Endothelial cell of umbilical vein (primary cell): ENCODE measurements at regions not wholly inside any gene's neighbourhood (a gene's known extent, or its start where the extent isn't known, plus 50 kb on each side); places are given as distances from the start of the nearest gene placed in this dataset.

Experiments
- BruUV-seq: library from RNA; stranded (reverse); fragments of 400-500 nt; replicated peaks from 2 replicates; lab custom pipeline; 2021; lab: Mats Ljungman, UMichigan
- CTCF ChIA-PET: fragments of 300-600, 350-600 bp; sonication (Branson Sonifier 250); formaldehyde crosslinking; loops from one replicate; lab custom pipeline; 2021; ENCODE audit warnings: antibody characterized with exemption, inconsistent platforms; lab: Charles Lee
- POLR2A ChIA-PET: fragments of 300-600, 350-600 bp; sonication (Branson Sonifier 250); formaldehyde crosslinking; loops from one replicate; lab custom pipeline; 2021; ENCODE audit warnings: antibody characterized with exemption, inconsistent platforms; lab: Charles Lee
- DNase-seq: peaks from one replicate; pipeline ENCODE4 v3.0.0-alpha.2; 2011; ENCODE audit warnings: low read depth, low spot score
- FAIRE-seq: peaks from 2 replicates; lab custom pipeline; 2011; peaks lifted over from hg19 to GRCh38; lab: Jason Lieb, UNC
- H2AFZ ChIP-seq: 2 replicates; pipeline ENCODE4 v1.6.0; 2012; ENCODE audit warnings: low read depth, low read length, control low read depth, inconsistent platforms
- H3K27ac ChIP-seq: 2 replicates; pipeline ENCODE4 v1.5.1; 2011; ENCODE audit warnings: low read depth, mild to moderate bottlenecking, control low read depth, low read length, moderate library complexity; ENCODE audit not compliant: insufficient read depth
- H3K27me3 ChIP-seq, 2 experiments: 2 replicates each; pipeline versions ENCODE4 v1.6.0 to v1.6.1; 2011; ENCODE audit warnings: low read length in 2 of 2, mixed read lengths in 1 of 2; ENCODE audit not compliant: control insufficient read depth in 2 of 2, insufficient read depth in 2 of 2
- H3K36me3 ChIP-seq, 2 experiments: 2 replicates in 1 of 2; 3 replicates in 1 of 2; pipeline ENCODE4 v1.5.1; 2011; ENCODE audit warnings: low read length in 2 of 2, mild to moderate bottlenecking in 1 of 2, moderate library complexity in 1 of 2; ENCODE audit not compliant: control insufficient read depth in 2 of 2, insufficient read depth in 2 of 2; ENCODE audit errors: extremely low read depth in 1 of 2
- H3K4me1 ChIP-seq: 3 replicates; pipeline ENCODE4 v1.5.1; 2011; ENCODE audit warnings: mild to moderate bottlenecking, low read length; ENCODE audit not compliant: control insufficient read depth, insufficient read depth; ENCODE audit errors: extremely low read depth
- H3K4me2 ChIP-seq: 2 replicates; pipeline ENCODE4 v1.6.1; 2011; ENCODE audit warnings: low read length, control low read depth, mixed read lengths; ENCODE audit not compliant: insufficient read depth
- H3K4me3 ChIP-seq, 3 experiments: fragments of 200-600 bp in 1 of 3; sonication (generic), shearing (Covaris generic) in 1 of 3; replicated peaks in 1 of 3; 2 replicates each; pipeline ENCODE4 v1.5.1; 2011 to 2016; ENCODE audit warnings: control low read depth in 3 of 3, low read length in 3 of 3, mild to moderate bottlenecking in 2 of 3, inconsistent platforms in 1 of 3, low read depth in 1 of 3, moderate library complexity in 1 of 3; ENCODE audit not compliant: insufficient read depth in 1 of 3
- H3K79me2 ChIP-seq: 2 replicates; pipeline ENCODE4 v1.6.0; 2012; ENCODE audit warnings: low read length, inconsistent platforms; ENCODE audit not compliant: control insufficient read depth, insufficient read depth
- H3K9ac ChIP-seq: replicated peaks from 2 replicates; pipeline ENCODE3; 2011; ENCODE audit warnings: low read length, control low read depth; ENCODE audit not compliant: insufficient read depth; ENCODE audit errors: extremely low read depth
- H3K9me1 ChIP-seq: replicated peaks from 3 replicates; pipeline ENCODE4 v1.6.0; 2011; ENCODE audit warnings: mild to moderate bottlenecking, low read length; ENCODE audit not compliant: control insufficient read depth, insufficient read depth; ENCODE audit errors: extremely low read depth
- H3K9me3 ChIP-seq: replicated peaks from 2 replicates; pipeline ENCODE4 v1.5.1; 2012; ENCODE audit warnings: low read length, inconsistent platforms; ENCODE audit not compliant: control insufficient read depth, insufficient read depth
- H4K20me1 ChIP-seq: replicated peaks from 2 replicates; pipeline ENCODE3; 2011; ENCODE audit warnings: mild to moderate bottlenecking, low read length; ENCODE audit not compliant: control insufficient read depth, insufficient read depth; ENCODE audit errors: extremely low read depth
- EZH2 ChIP-seq: IDR thresholded peaks from 2 replicates; pipeline ENCODE4 v1.6.1; 2012; ENCODE audit warnings: borderline replicate concordance, low read depth, mild to moderate bottlenecking, moderate library complexity, low read length, inconsistent platforms; ENCODE audit not compliant: severe bottlenecking
- FOS ChIP-seq: IDR thresholded peaks from 2 replicates; pipeline ENCODE4 v1.6.1; 2011; ENCODE audit warnings: mild to moderate bottlenecking, low read length, moderate library complexity, borderline replicate concordance; ENCODE audit not compliant: insufficient read depth
- GATA2 ChIP-seq: IDR thresholded peaks from 2 replicates; pipeline ENCODE4 v1.7.0; 2011; ENCODE audit warnings: low read depth, mild to moderate bottlenecking, moderate library complexity, mixed read lengths, low read length; ENCODE audit not compliant: insufficient read length, insufficient read depth
- JUN ChIP-seq: IDR thresholded peaks from 2 replicates; pipeline ENCODE4 v1.6.1; 2011; ENCODE audit warnings: borderline replicate concordance, low read depth; ENCODE audit not compliant: insufficient read length, insufficient read depth
- MYC ChIP-seq: IDR thresholded peaks from one replicate; pipeline ENCODE4 v1.6.1; 2011; ENCODE audit warnings: mild to moderate bottlenecking, low read depth, low read length
- POLR2A ChIP-seq: IDR thresholded peaks from 2 replicates; pipeline ENCODE4 v1.6.1; 2012; ENCODE audit warnings: low read depth, mild to moderate bottlenecking, control low read depth, low read length
- POLR2AphosphoS5 ChIP-seq: IDR thresholded peaks from 2 replicates; pipeline ENCODE4 v1.6.1; 2012; ENCODE audit warnings: low read depth, mild to moderate bottlenecking, control low read depth, low read length, moderate library complexity; ENCODE audit not compliant: insufficient read depth
- dilution Hi-C: fragments of 300-500 bp; cut with MboI; formaldehyde crosslinking; loops from one replicate; pipeline ENCODE4 v1.15.0; 2019; ENCODE audit warnings: low sequenced_read_pairs; ENCODE audit not compliant: extremely low pct_ligation_motif_present
- intact Hi-C: fragments of 100-400 bp; cut with micrococcal nuclease; formaldehyde crosslinking; loops from one replicate; pipeline ENCODE4 v1.10.0; 2022
- TF ChIP-seq, protein P1 (sequence below), 2 donors: IDR thresholded peaks; 1 replicate in 1 of 2; 2 replicates in 1 of 2; pipeline ENCODE4 v1.5.1; 2011; ENCODE audit warnings: low read length in 2 of 2, mild to moderate bottlenecking in 2 of 2, moderate library complexity in 2 of 2, control low read depth in 1 of 2, inconsistent platforms in 1 of 2, low read depth in 1 of 2; ENCODE audit not compliant: insufficient read depth in 1 of 2; ENCODE audit errors: extremely low read depth in 1 of 2
- TF ChIP-seq, protein P2 (sequence below): IDR thresholded peaks from 2 replicates; pipeline ENCODE4 v1.6.1; 2011; ENCODE audit not compliant: insufficient read depth, insufficient read length

DNA sequence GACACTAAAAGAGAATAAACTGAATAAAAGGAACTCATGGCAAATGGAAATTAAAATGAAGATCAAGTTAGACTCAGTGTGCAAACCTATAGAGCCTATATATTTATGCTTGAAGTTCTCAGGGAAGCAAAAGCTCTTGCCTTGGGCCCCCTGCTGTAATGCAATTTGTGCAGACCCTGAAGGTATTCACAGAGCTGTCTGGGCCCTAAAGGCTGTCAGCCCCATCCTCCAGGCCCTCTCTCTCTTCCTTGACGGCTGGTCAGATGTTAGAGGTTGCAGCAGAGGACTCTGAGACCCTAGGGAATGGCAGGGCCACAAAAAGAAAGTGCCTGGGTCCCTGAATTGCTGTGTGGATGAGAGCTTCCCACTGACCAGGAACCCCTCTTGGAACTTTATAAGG is 283.9 kb upstream of the TUT7 start:
- no peak overlapping the region for H3K4me3 ChIP-seq
- FAIRE-seq: no peak
- BruUV-seq: no TSS peak
- dilution Hi-C loops (no loop called here), intact Hi-C loops (loop anchor here (2.0 kb wide), 1 partner anchor 687 kb away; no protein-coding TSS in a partner anchor)
- no peaks in the 10 kb centered on the region for H4K20me1 ChIP-seq
- H3K9me1 ChIP-seq: no peaks in the 10 kb centered on the region
- no peaks in the 10 kb centered on the region for H3K27me3 ChIP-seq
- DNase-seq: no peak
- POLR2A ChIA-PET: no interaction called here
- TF ChIP-seq EZH2 (no peak), GATA2 (no peak), POLR2AphosphoS5 (no peak), JUN (no peak), FOS (no peak), POLR2A (no peak), MYC (no peak)
- TF ChIP-seq, protein P1, sequence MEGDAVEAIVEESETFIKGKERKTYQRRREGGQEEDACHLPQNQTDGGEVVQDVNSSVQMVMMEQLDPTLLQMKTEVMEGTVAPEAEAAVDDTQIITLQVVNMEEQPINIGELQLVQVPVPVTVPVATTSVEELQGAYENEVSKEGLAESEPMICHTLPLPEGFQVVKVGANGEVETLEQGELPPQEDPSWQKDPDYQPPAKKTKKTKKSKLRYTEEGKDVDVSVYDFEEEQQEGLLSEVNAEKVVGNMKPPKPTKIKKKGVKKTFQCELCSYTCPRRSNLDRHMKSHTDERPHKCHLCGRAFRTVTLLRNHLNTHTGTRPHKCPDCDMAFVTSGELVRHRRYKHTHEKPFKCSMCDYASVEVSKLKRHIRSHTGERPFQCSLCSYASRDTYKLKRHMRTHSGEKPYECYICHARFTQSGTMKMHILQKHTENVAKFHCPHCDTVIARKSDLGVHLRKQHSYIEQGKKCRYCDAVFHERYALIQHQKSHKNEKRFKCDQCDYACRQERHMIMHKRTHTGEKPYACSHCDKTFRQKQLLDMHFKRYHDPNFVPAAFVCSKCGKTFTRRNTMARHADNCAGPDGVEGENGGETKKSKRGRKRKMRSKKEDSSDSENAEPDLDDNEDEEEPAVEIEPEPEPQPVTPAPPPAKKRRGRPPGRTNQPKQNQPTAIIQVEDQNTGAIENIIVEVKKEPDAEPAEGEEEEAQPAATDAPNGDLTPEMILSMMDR (IDR thresholded peaks at IDR 0.05; ENCODE audit: extremely low read depth in 1 of 2, insufficient read depth in 1 of 2, low read depth in 1 of 2, low read length in 2 of 2): no peak
- TF ChIP-seq, protein P2, sequence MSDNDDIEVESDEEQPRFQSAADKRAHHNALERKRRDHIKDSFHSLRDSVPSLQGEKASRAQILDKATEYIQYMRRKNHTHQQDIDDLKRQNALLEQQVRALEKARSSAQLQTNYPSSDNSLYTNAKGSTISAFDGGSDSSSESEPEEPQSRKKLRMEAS: no peak
- H3K79me2 ChIP-seq: no peaks in the 10 kb centered on the region
- H3K36me3 ChIP-seq: no peaks in the 10 kb centered on the region
- no peak overlapping the region for H3K4me2 ChIP-seq
- no peak overlapping the region for H3K9ac ChIP-seq
- H3K9me3 ChIP-seq: no peaks in the 10 kb centered on the region
- H3K4me1 ChIP-seq: no peaks in the 10 kb centered on the region
- H3K27ac ChIP-seq: no peak overlapping the region
- CTCF ChIA-PET: no interaction called here
- H2AFZ ChIP-seq: no peak overlapping the region
